HL-60 (cell line): ENCODE measurements at regions not wholly inside any gene's neighbourhood (a gene's known extent, or its start where the extent isn't known, plus 50 kb on each side); places are given as distances from the start of the nearest gene placed in this dataset.

Experiments
- DNase-seq, 2 experiments: peaks; one replicate each; pipeline ENCODE4 v3.0.0-alpha.2; 2010 to 2020; ENCODE audit warnings: low read depth in 1 of 2, low spot score in 1 of 2
- H3K27ac ChIP-seq: fragments of 250-450 bp; sonication (Bioruptor Pico); replicated peaks from 2 replicates; pipeline ENCODE4 v1.5.1; 2020; ENCODE audit warnings: mild to moderate bottlenecking, moderate library complexity
- H3K27me3 ChIP-seq: fragments of 250-450 bp; sonication (Bioruptor Pico); 2 replicates; pipeline ENCODE4 v1.5.1; 2021; ENCODE audit warnings: mild to moderate bottlenecking, moderate library complexity; ENCODE audit not compliant: insufficient read depth, poor library complexity, severe bottlenecking
- H3K4me3 ChIP-seq: replicated peaks from 2 replicates; pipeline ENCODE4 v1.5.1; 2011; ENCODE audit warnings: mild to moderate bottlenecking, control low read depth, low read length; ENCODE audit not compliant: insufficient read depth
- CTCF ChIP-seq: IDR thresholded peaks from one replicate; pipeline ENCODE4 v1.5.1; 2011; ENCODE audit warnings: low read length, control low read depth, inconsistent platforms; ENCODE audit not compliant: insufficient read depth
- GABPA ChIP-seq: IDR thresholded peaks from 2 replicates; pipeline ENCODE4 v1.6.1; 2012; ENCODE audit warnings: low read depth
- POLR2AphosphoS5 ChIP-seq: IDR thresholded peaks from 2 replicates; pipeline ENCODE4 v1.6.1; 2012; ENCODE audit warnings: low read depth
- REST ChIP-seq: IDR thresholded peaks from 2 replicates; pipeline ENCODE4 v1.6.1; 2012; ENCODE audit warnings: low read depth; ENCODE audit not compliant: insufficient replicate concordance
- SPI1 ChIP-seq: IDR thresholded peaks from 2 replicates; pipeline ENCODE4 v1.6.1; 2012; ENCODE audit warnings: low read depth, mild to moderate bottlenecking, borderline replicate concordance

DNA sequence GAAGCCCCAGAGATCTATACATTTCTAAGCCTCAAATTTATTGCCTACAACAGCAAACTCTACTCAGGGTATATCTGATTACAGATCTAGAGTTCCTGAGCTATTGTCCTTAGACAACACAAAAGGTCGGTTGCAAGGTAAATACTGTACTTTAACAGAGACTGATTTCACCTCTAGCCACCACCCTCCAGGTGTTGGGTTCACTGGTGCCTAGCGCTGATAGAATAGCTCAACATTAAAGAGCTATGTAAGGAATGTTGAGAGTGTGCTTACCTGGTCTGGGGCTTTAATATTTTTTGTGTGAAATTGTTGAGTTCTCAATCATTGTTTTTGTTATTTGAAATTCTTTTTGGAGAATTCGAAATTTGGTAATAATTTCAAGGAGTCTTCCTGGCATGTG, 277.0 kb upstream of the PSMD7 start:
- H3K4me3 ChIP-seq, result no peak overlapping the region
- DNase-seq, result no peak
- no peaks in the 10 kb centered on the region for H3K27me3 ChIP-seq
- no peak overlapping the region for H3K27ac ChIP-seq
- no peak for TF ChIP-seq GABPA
- no peak for TF ChIP-seq SPI1
- no peak for TF ChIP-seq CTCF
- TF ChIP-seq POLR2AphosphoS5, result no peak
- TF ChIP-seq REST, result no peak

DNA sequence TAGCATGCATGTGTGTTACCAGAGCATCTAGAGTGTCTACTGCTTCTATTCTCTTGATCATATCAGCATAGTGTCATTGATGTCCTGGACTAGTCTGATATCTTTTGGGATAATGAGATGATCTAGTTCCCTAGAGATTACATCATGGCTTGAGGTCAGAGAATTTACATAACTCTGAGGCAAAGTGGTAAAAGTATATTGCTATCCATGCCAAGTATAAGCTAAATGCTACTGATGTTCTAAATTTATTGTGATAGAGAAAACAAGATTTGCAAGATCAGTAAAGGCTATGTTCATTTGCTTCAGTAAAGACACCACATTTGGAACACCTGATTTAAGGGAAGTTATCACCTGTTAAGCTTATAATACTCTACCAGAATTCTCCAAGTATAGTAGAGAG, 280.7 kb upstream of the PSMD7 start:
- TF ChIP-seq CTCF (no peak), GABPA (no peak), REST (no peak), POLR2AphosphoS5 (no peak), SPI1 (no peak)

DNA sequence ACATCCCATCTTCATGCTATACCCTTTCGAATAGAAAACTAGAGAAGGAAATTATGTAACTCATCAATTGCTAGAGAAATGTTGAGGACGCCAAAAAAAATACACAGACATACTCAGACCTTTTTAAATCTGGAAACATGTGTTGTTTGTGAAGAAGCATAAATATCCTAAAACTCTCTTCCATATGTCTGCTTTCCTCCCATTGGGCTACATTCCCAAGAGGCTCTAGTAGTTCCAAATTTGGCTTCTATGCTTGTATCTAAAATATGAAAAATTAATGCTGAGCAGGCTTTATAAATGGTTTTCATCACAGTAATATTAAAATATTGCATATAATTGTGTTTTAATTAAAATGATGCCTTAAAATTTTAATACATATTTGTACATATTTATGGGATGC, 297.9 kb upstream of the PSMD7 start:
- no peak for TF ChIP-seq CTCF
- TF ChIP-seq GABPA, result no peak
- TF ChIP-seq REST, result no peak
- TF ChIP-seq SPI1, result no peak
- no peak for TF ChIP-seq POLR2AphosphoS5
- Histone ChIP-seq H3K27ac (no peak overlapping the region), H3K27me3 (no peaks in the 10 kb centered on the region), H3K4me3 (no peak overlapping the region)
- DNase-seq, result no peak

More for the DNA sequence above, 280.7 kb upstream of the PSMD7 start:
- no peak for DNase-seq
- H3K27me3 ChIP-seq, result no peaks in the 10 kb centered on the region
- no peak overlapping the region for H3K27ac ChIP-seq
- no peak overlapping the region for H3K4me3 ChIP-seq
